Panc1 (cell line): ENCODE measurements at regions not wholly inside any gene's neighbourhood (a gene's known extent, or its start where the extent isn't known, plus 50 kb on each side); places are given as distances from the start of the nearest gene placed in this dataset.

Source experiments
- POLR2AphosphoS5 ChIP-seq: IDR thresholded peaks from 2 replicates; pipeline ENCODE4 v1.6.1; 2012; ENCODE audit warnings: mild to moderate bottlenecking, low read depth, low read length, moderate library complexity
- SIN3A ChIP-seq: IDR thresholded peaks from 2 replicates; pipeline ENCODE4 v1.6.1; 2012; ENCODE audit warnings: low read depth, mild to moderate bottlenecking, low read length, moderate library complexity, borderline replicate concordance; ENCODE audit not compliant: insufficient read depth
- TCF7L2 ChIP-seq: IDR thresholded peaks from 2 replicates; pipeline ENCODE4 v1.6.1; 2011; ENCODE audit warnings: mild to moderate bottlenecking, low read depth, low read length, inconsistent platforms
- TF ChIP-seq, protein P1 (sequence below): fragments of 450-650 bp; IDR thresholded peaks from 2 replicates; pipeline ENCODE4 v1.5.1; 2017; ENCODE audit warnings: mild to moderate bottlenecking

DNA sequence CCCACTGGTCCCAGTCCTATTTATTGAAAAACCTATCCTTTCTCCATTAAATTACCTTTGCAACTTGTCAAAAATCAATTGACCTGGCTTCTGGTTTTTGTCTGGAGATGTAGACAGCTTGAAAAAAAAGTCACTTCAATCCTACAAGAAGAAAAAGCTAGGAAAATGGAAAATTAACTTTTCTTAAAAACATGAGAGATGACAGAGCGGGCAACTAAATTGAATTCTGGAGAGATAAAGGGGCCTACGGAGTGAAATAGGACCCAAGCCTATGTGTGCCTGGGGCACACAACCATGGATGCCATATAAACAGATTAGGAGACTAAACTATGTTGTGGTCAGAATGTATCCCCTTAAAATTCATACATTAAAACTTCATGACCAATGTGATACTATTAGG, 363.3 kb upstream of the SLCO3A1 start:
- TF ChIP-seq, protein P1, sequence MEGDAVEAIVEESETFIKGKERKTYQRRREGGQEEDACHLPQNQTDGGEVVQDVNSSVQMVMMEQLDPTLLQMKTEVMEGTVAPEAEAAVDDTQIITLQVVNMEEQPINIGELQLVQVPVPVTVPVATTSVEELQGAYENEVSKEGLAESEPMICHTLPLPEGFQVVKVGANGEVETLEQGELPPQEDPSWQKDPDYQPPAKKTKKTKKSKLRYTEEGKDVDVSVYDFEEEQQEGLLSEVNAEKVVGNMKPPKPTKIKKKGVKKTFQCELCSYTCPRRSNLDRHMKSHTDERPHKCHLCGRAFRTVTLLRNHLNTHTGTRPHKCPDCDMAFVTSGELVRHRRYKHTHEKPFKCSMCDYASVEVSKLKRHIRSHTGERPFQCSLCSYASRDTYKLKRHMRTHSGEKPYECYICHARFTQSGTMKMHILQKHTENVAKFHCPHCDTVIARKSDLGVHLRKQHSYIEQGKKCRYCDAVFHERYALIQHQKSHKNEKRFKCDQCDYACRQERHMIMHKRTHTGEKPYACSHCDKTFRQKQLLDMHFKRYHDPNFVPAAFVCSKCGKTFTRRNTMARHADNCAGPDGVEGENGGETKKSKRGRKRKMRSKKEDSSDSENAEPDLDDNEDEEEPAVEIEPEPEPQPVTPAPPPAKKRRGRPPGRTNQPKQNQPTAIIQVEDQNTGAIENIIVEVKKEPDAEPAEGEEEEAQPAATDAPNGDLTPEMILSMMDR, result no peak
- no peak for TF ChIP-seq POLR2AphosphoS5
- TF ChIP-seq TCF7L2, result no peak
- no peak for TF ChIP-seq SIN3A
